ENCODE measurements at regions not wholly inside any gene's neighbourhood (a gene's known extent, or its start where the extent isn't known, plus 50 kb on each side); places are given as distances from the start of the nearest gene placed in this dataset.

DNA sequence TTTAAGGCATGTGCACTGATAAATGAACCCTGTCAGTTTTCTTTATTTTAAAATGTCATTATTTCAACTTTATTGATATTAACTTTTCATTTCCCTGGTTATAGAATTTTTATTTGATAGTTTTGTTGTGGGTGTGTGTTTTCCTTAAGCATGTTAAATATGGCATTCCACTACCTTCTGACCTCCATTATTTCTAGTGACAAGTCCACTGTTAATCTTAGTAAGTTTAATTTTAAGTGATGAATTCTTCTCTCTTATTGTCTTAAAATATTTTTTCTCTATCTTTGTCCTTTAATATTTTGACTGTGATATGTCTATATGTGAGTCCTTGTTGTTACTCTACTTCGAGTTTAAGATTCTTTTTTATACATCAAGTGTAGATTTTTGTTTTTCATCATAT lies 685.7 kb downstream of the GALR1 start:
- 64% methylated on average over 1 of the region's 1 CpG for WGBS
- Histone ChIP-seq H3K4me1 (ENCODE audit: insufficient read depth) (no peaks in the 10 kb centered on the region), H3K27ac (ENCODE audit: low read depth) (no peak overlapping the region), H3K4me3 (ENCODE audit: low read depth, low read length) (no peak overlapping the region), H3K36me3 (ENCODE audit: insufficient read depth) (no peaks in the 10 kb centered on the region)
- no peak for DNase-seq (ENCODE audit: extremely low spot score)

DNA sequence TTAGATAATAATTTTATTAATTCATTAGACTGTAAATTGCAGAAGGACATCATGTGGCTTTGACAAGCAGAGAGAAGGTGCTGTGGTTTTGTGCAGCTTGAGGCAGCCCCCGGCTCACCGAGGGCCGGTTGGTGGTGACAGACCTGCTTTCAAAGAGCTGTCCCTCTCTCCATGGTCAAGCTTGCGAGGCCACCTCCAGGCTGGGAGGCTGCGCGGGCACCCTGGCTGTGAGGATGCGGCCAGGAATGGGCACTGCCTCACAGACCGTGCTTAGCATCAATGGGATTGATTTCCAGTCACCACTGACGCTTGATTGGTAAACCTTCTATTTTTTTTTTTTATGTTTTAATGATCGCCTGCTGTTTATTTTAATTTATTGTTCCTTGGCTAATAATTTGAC lies 690.9 kb downstream of the GALR1 start:
- H3K4me3 ChIP-seq (ENCODE audit: low read depth, low read length): no peak overlapping the region
- H3K27ac ChIP-seq (ENCODE audit: low read depth): no peak overlapping the region
- no peaks in the 10 kb centered on the region for H3K36me3 ChIP-seq (ENCODE audit: insufficient read depth)
- no peak for DNase-seq (ENCODE audit: extremely low spot score)
- 75% methylated on average over 10 of the region's 10 CpGs for WGBS
- no peaks in the 10 kb centered on the region for H3K4me1 ChIP-seq (ENCODE audit: insufficient read depth)

DNA sequence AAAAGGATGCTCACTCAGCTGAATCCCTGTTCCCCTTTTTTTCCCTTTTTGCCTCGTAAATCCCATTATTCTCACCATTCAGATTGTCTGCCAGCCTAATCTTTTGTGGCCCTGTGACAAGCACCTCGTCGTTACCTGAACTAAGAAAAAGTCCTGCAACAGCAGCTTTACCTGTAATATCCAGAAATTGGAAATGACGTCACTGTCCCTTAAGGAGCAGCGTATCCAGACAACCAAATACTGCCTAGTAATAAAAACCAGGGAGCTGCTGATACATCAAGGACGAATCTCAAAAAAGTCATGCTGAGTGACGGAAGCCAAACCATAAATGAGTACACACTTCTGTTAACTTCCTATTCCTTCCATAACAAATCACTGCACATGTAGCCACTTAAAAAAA lies 694.9 kb downstream of the GALR1 start:
- H3K4me1 ChIP-seq (ENCODE audit: insufficient read depth): no peaks in the 10 kb centered on the region
- WGBS: 80% methylated on average over 7 of the region's 7 CpGs
- DNase-seq (ENCODE audit: extremely low spot score): no peak
- H3K4me3 ChIP-seq (ENCODE audit: low read depth, low read length): no peak overlapping the region
- no peaks in the 10 kb centered on the region for H3K36me3 ChIP-seq (ENCODE audit: insufficient read depth)
- H3K27ac ChIP-seq (ENCODE audit: low read depth): no peak overlapping the region

DNA sequence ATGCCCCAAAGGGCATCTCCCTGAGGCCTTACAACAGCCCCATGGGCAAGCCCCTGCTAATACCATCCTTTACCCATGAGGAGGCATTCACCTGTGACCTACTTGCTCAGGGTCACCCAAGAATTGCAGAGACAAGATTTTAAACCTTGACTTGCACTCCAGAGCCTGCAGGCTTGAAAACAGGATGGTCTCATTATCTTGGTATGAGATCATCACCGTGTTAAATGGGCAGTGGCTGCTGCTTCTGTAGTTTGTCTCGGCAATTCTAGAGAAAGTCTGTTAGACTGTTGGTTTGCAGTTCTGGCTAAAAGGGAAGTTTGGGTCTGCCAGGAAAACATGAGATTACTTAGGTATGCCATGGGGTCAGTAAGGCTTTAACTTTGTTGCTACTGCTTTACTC lies 698.9 kb downstream of the GALR1 start:
- no peak overlapping the region for H3K27ac ChIP-seq (ENCODE audit: low read depth)
- no peak overlapping the region for H3K4me3 ChIP-seq (ENCODE audit: low read depth, low read length)
- WGBS: 9% methylated on average over 2 of the region's 2 CpGs
- H3K36me3 ChIP-seq (ENCODE audit: insufficient read depth): no peaks in the 10 kb centered on the region
- DNase-seq (ENCODE audit: extremely low spot score): no peak
- H3K4me1 ChIP-seq (ENCODE audit: insufficient read depth): no peaks in the 10 kb centered on the region

- Histone ChIP-seq H3K4me3 (ENCODE audit: low read depth, low read length) (no peak overlapping the region), H3K36me3 (ENCODE audit: insufficient read depth) (no peaks in the 10 kb centered on the region), H3K27ac (ENCODE audit: low read depth) (no peak overlapping the region), H3K4me1 (ENCODE audit: insufficient read depth) (no peaks in the 10 kb centered on the region)
- WGBS: 73% methylated on average over 7 of the region's 7 CpGs
- DNase-seq (ENCODE audit: extremely low spot score): no peak
Observed at GRCh38 chr18:77949355-77949973, 699.8 kb downstream of the GALR1 start.

GRCh38 chr18:77959248-77959647 lies 709.6 kb downstream of the GALR1 start:
- no peaks in the 10 kb centered on the region for H3K36me3 ChIP-seq (ENCODE audit: insufficient read depth)
- no peaks in the 10 kb centered on the region for H3K4me1 ChIP-seq (ENCODE audit: insufficient read depth)
- whole genome bisulfite sequencing: 79% methylated on average over 1 of the region's 1 CpG
- H3K27ac ChIP-seq (ENCODE audit: low read depth): no peak overlapping the region
- no peak overlapping the region for H3K4me3 ChIP-seq (ENCODE audit: low read depth, low read length)
- DNase-seq (ENCODE audit: extremely low spot score): no peak

GRCh38 chr18:77960791-77961410 lies 711.3 kb downstream of the GALR1 start:
- H3K36me3 ChIP-seq (ENCODE audit: insufficient read depth): no peaks in the 10 kb centered on the region
- WGBS: 66% methylated on average over 7 of the region's 7 CpGs
- H3K4me1 ChIP-seq (ENCODE audit: insufficient read depth): no peaks in the 10 kb centered on the region
- DNase-seq (ENCODE audit: extremely low spot score): no peak
- H3K27ac ChIP-seq (ENCODE audit: low read depth): no peak overlapping the region
- no peak overlapping the region for H3K4me3 ChIP-seq (ENCODE audit: low read depth, low read length)

- H3K4me1 ChIP-seq (ENCODE audit: insufficient read depth): no peaks in the 10 kb centered on the region
- H3K36me3 ChIP-seq (ENCODE audit: insufficient read depth): no peaks in the 10 kb centered on the region
- DNase-seq (ENCODE audit: extremely low spot score): no peak
- no peak overlapping the region for H3K4me3 ChIP-seq (ENCODE audit: low read depth, low read length)
- H3K27ac ChIP-seq (ENCODE audit: low read depth): no peak overlapping the region
- WGBS: 79% methylated on average over 5 of the region's 5 CpGs
Observed at GRCh38 chr18:77967071-77967470, 717.4 kb downstream of the GALR1 start.

GRCh38 chr18:77967791-77968190 lies 718.1 kb downstream of the GALR1 start:
- no peaks in the 10 kb centered on the region for H3K4me1 ChIP-seq (ENCODE audit: insufficient read depth)
- no peak overlapping the region for H3K27ac ChIP-seq (ENCODE audit: low read depth)
- no peak for DNase-seq (ENCODE audit: extremely low spot score)
- H3K4me3 ChIP-seq (ENCODE audit: low read depth, low read length): no peak overlapping the region
- H3K36me3 ChIP-seq (ENCODE audit: insufficient read depth): no peaks in the 10 kb centered on the region
- WGBS: 81% methylated on average over 3 of the region's 3 CpGs

- 43% methylated on average over 2 of the region's 2 CpGs for WGBS
Observed at GRCh38 chr18:77969972-77970371, 720.3 kb downstream of the GALR1 start.

GRCh38 chr18:77970814-77971213 lies 721.2 kb downstream of the GALR1 start:
- Histone ChIP-seq H3K36me3 (ENCODE audit: insufficient read depth) (no peaks in the 10 kb centered on the region), H3K4me1 (ENCODE audit: insufficient read depth) (no peaks in the 10 kb centered on the region), H3K4me3 (ENCODE audit: low read depth, low read length) (no peak overlapping the region), H3K27ac (ENCODE audit: low read depth) (no peak overlapping the region)
- no peak for DNase-seq (ENCODE audit: extremely low spot score)
- 76% methylated on average over 8 of the region's 8 CpGs for WGBS

More at GRCh38 chr18:77969972-77970371, 720.3 kb downstream of the GALR1 start:
- Histone ChIP-seq H3K4me1 (ENCODE audit: insufficient read depth) (no peaks in the 10 kb centered on the region), H3K4me3 (ENCODE audit: low read depth, low read length) (no peak overlapping the region), H3K27ac (ENCODE audit: low read depth) (no peak overlapping the region), H3K36me3 (ENCODE audit: insufficient read depth) (no peaks in the 10 kb centered on the region)
- no peak for DNase-seq (ENCODE audit: extremely low spot score)

GRCh38 chr18:77973745-77974144 lies 724.1 kb downstream of the GALR1 start:
- H3K4me3 ChIP-seq (ENCODE audit: low read depth, low read length): no peak overlapping the region
- WGBS: 86% methylated on average over 8 of the region's 8 CpGs
- H3K36me3 ChIP-seq (ENCODE audit: insufficient read depth): no peaks in the 10 kb centered on the region
- DNase-seq (ENCODE audit: extremely low spot score): no peak
- no peaks in the 10 kb centered on the region for H3K4me1 ChIP-seq (ENCODE audit: insufficient read depth)
- no peak overlapping the region for H3K27ac ChIP-seq (ENCODE audit: low read depth)

- WGBS: 88% methylated on average over 1 of the region's 1 CpG
- Histone ChIP-seq H3K27ac (ENCODE audit: low read depth) (no peak overlapping the region), H3K4me3 (ENCODE audit: low read depth, low read length) (no peak overlapping the region), H3K36me3 (ENCODE audit: insufficient read depth) (no peaks in the 10 kb centered on the region), H3K4me1 (ENCODE audit: insufficient read depth) (no peaks in the 10 kb centered on the region)
- DNase-seq (ENCODE audit: extremely low spot score): no peak
Observed at GRCh38 chr18:77974329-77974728, 724.7 kb downstream of the GALR1 start.

DNA sequence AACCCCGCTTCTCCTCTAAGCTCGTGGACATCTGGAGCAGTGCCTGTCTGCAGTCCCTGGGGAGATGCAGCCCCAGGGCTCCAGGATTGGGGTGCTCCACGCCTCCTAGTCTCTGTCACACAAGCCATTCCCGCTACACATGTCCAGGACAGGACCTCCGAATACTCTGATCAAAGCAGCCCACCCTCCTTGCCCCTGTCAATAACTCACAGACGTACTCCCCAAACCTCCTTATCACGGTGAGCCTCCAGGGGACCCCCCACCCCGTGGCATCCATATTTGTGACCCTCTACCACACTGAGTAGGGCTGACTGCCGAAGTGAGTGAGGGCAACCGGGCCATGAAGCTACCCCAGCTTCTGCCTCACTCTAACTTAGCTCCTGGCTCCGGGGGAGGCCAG lies 727.7 kb downstream of the GALR1 start:
- 88% methylated on average over 11 of the region's 11 CpGs for WGBS
- H3K4me1 ChIP-seq (ENCODE audit: insufficient read depth): no peaks in the 10 kb centered on the region
- H3K36me3 ChIP-seq (ENCODE audit: insufficient read depth): no peaks in the 10 kb centered on the region
- DNase-seq (ENCODE audit: extremely low spot score): no peak
- H3K4me3 ChIP-seq (ENCODE audit: low read depth, low read length): no peak overlapping the region
- no peak overlapping the region for H3K27ac ChIP-seq (ENCODE audit: low read depth)
